ENCODE measurements at regions not wholly inside any gene's neighbourhood (a gene's known extent, or its start where the extent isn't known, plus 50 kb on each side); places are given as distances from the start of the nearest gene placed in this dataset.
A peak's percentile ranks its signal among the peaks of the same experiment; 100 is the strongest.

DNA sequence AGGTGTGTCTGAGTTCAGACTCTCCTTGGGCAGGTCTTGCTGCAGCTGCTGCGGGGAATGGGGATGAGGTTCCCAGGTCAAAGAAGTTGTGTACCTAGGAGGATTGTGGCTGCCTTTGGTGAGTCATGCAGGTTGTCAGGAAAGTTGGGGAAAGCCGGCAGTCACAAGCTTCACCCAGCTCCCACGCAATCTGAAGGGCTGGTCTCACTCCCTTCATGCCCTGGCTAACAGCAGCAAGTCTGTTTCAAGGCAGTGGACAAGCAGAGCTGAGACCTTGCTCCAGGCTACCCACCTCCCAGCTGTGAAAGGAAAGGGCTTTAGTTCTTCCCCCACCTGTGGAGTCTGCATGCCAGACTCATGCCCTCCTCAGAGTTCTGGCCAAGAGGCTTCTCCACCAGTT is 287.2 kb downstream of the DTHD1 start:
- H3K9me3 ChIP-seq (ENCODE audit: severe bottlenecking): no peaks in the 10 kb centered on the region
- no peak overlapping the region for H3K4me3 ChIP-seq (ENCODE audit: low read depth, low read length)
- no peak overlapping the region for H3K27ac ChIP-seq
- peaks cover 59% of the 10 kb centered on the region for H3K27me3 ChIP-seq (ENCODE audit: insufficient read depth, low read depth, severe bottlenecking)
- no peaks in the 10 kb centered on the region for H3K36me3 ChIP-seq
- no peak for DNase-seq
- TF ChIP-seq, protein P1, sequence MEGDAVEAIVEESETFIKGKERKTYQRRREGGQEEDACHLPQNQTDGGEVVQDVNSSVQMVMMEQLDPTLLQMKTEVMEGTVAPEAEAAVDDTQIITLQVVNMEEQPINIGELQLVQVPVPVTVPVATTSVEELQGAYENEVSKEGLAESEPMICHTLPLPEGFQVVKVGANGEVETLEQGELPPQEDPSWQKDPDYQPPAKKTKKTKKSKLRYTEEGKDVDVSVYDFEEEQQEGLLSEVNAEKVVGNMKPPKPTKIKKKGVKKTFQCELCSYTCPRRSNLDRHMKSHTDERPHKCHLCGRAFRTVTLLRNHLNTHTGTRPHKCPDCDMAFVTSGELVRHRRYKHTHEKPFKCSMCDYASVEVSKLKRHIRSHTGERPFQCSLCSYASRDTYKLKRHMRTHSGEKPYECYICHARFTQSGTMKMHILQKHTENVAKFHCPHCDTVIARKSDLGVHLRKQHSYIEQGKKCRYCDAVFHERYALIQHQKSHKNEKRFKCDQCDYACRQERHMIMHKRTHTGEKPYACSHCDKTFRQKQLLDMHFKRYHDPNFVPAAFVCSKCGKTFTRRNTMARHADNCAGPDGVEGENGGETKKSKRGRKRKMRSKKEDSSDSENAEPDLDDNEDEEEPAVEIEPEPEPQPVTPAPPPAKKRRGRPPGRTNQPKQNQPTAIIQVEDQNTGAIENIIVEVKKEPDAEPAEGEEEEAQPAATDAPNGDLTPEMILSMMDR (IDR thresholded peaks at IDR 0.05; ENCODE audit: low read depth, low read length): no peak

DNA sequence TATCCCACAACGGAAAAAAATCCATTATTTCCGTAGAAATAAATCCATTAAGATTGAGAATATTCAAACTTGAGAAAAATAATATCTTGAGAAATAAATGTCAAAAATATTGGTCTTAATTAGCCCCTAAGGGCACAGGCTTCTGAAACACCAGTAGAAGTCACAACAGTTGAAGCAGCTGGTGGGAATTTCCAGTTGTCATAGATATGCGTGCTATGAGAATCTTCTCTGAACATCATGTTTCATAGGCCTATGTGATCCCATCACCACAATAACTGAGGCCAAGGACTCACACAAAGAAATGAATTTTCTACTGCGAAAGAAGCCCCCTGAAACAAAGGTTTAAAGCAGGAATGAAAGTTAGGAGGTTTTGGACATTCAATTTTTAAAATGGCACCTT is 292.0 kb downstream of the DTHD1 start:
- Histone ChIP-seq H3K9me3 (ENCODE audit: severe bottlenecking) (no peaks in the 10 kb centered on the region), H3K27me3 (ENCODE audit: insufficient read depth, low read depth, severe bottlenecking) (peaks cover 25% of the 10 kb centered on the region), H3K36me3 (no peaks in the 10 kb centered on the region), H3K27ac (no peak overlapping the region), H3K4me3 (ENCODE audit: low read depth, low read length) (no peak overlapping the region)
- DNase-seq: no peak
- TF ChIP-seq, protein P1 (IDR thresholded peaks at IDR 0.05; ENCODE audit: low read depth, low read length): no peak

DNA sequence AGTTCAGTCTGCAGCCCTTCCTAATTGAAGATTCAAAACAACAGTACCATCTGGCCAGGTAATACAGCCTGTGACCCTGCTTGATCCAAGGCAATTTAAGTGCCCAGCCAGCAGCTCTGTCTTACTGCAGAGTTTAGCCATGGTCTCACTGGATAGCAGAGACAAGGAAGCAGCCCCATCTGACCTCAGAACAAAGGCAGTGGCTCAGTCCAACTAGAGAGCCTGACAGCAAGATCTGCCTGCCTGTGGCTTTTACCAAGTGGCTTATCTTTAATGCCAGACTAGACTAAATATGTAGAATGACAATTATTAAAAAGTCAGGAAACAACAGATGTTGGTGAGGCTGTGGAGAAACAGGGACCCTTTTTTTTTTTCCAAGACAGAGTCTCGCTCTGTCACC is 293.4 kb downstream of the DTHD1 start:
- H3K36me3 ChIP-seq: no peaks in the 10 kb centered on the region
- H3K27me3 ChIP-seq (ENCODE audit: insufficient read depth, low read depth, severe bottlenecking): peaks cover 16% of the 10 kb centered on the region
- TF ChIP-seq, protein P1 (IDR thresholded peaks at IDR 0.05; ENCODE audit: low read depth, low read length): no peak
- H3K9me3 ChIP-seq (ENCODE audit: severe bottlenecking): no peaks in the 10 kb centered on the region
- no peak overlapping the region for H3K27ac ChIP-seq
- no peak overlapping the region for H3K4me3 ChIP-seq (ENCODE audit: low read depth, low read length)
- peak; percentile 42 for DNase-seq

DNA sequence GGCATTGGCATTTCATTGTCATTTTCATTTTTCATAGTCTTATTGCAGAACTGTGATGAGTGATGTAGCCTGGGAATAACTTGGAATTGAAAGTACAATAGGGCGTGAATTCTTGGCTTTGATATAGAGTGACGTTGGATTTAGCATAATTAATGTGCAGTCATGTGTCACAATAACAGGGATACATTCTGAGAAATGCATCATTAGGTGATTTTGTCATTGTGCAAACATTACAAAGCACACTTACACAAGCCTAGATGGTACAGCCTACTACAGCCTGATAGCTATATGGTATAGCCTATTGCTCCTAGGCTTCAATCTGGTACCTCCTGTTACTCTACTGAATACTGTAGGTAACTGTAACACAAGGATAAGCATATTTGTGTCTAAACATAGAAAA is 300.8 kb downstream of the DTHD1 start:
- TF ChIP-seq, protein P1 (IDR thresholded peaks at IDR 0.05; ENCODE audit: low read depth, low read length): no peak
- no peak overlapping the region for H3K27ac ChIP-seq
- H3K4me3 ChIP-seq (ENCODE audit: low read depth, low read length): no peak overlapping the region
- peaks cover 14% of the 10 kb centered on the region for H3K27me3 ChIP-seq (ENCODE audit: insufficient read depth, low read depth, severe bottlenecking)
- no peaks in the 10 kb centered on the region for H3K36me3 ChIP-seq
- DNase-seq: no peak
- H3K9me3 ChIP-seq (ENCODE audit: severe bottlenecking): no peaks in the 10 kb centered on the region

DNA sequence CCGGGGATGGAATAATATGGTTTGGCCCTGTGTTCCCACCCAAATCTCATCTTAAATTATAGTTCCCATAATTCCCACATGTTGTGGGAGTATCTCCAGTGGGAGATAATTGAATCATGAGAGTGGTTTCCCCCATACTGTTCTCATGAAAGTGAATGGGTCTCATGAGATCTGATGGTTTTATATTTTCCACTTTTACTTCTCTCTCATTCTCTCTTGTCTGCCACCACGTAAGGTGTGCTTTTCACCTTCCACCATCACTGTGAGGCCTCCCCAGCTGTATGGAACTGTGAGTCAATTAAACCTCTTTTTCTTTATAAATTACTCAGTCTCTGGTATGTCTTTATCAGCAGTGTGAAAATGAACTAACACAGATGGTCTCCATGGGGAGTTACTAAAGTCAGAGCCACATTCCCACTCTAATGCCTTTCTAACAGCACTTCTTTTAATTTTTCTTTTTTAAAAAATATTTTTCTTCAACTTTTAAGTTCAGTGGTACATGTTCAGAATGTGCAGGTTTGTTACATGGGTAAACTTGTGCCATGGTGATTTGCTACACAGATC is 306.6 kb downstream of the DTHD1 start:
- Histone ChIP-seq H3K27ac (no peak overlapping the region), H3K36me3 (no peaks in the 10 kb centered on the region), H3K4me3 (ENCODE audit: low read depth, low read length) (no peak overlapping the region), H3K27me3 (ENCODE audit: insufficient read depth, low read depth, severe bottlenecking) (peaks cover 12% of the 10 kb centered on the region), H3K9me3 (ENCODE audit: severe bottlenecking) (no peaks in the 10 kb centered on the region)
- TF ChIP-seq, protein P1 (IDR thresholded peaks at IDR 0.05; ENCODE audit: low read depth, low read length): no peak
- no peak for DNase-seq

DNA sequence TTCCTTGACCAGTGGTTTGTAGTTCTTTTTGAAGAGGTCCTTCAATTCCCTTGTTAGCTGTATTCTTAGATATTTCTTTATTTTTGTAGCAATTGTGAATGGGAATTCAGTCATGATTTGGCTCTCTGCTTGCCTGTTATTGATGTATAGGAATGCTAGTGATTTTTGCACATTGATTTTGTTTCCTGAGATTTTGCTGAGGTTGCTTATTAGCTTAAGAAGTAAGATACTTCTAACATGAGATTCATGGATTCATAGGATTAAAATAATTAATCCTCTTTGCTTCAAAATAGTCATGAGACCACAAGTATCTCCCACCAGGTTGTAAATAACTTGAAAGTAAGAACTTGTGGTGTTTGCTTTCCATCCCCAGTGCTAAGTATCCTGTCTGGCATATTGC is 308.9 kb downstream of the DTHD1 start:
- Histone ChIP-seq H3K4me3 (ENCODE audit: low read depth, low read length) (no peak overlapping the region), H3K27me3 (ENCODE audit: insufficient read depth, low read depth, severe bottlenecking) (peaks cover 6% of the 10 kb centered on the region), H3K27ac (no peak overlapping the region), H3K36me3 (no peaks in the 10 kb centered on the region), H3K9me3 (ENCODE audit: severe bottlenecking) (no peaks in the 10 kb centered on the region)
- no peak for DNase-seq
- TF ChIP-seq, protein P1 (IDR thresholded peaks at IDR 0.05; ENCODE audit: low read depth, low read length): no peak

Data from WERI-Rb-1 (cell line).